Liver (tissue), 9 donors: ENCODE measurements at regions not wholly inside any gene's neighbourhood (a gene's known extent, or its start where the extent isn't known, plus 50 kb on each side); places are given as distances from the start of the nearest gene placed in this dataset. TPM values are rescaled to one million over a fixed set of nuclear protein-coding genes. Genes with fewer than 3 reads are reported as not detected.

Experiments
- DNase-seq: peaks from one replicate; pipeline ENCODE4 v3.0.0-alpha.2; 2017; ENCODE audit warnings: low spot score
- H3K27ac ChIP-seq, 2 donors: one replicate each; pipeline ENCODE4 v1.7.0; 2013; ENCODE audit warnings: inconsistent platforms in 2 of 2, low read length in 2 of 2, control low read depth in 1 of 2, low read depth in 1 of 2, mild to moderate bottlenecking in 1 of 2
- H3K27me3 ChIP-seq, 4 donors: one replicate each; pipeline versions ENCODE4 v1.6.1 to v1.7.0; 2013; ENCODE audit warnings: low read length in 3 of 4, inconsistent platforms in 1 of 4, mild to moderate bottlenecking in 1 of 4, moderate library complexity in 1 of 4; ENCODE audit not compliant: control insufficient read depth in 4 of 4, insufficient read depth in 4 of 4
- H3K36me3 ChIP-seq, 4 donors: one replicate each; pipeline versions ENCODE4 v1.6.1 to v1.7.0; 2013; ENCODE audit warnings: low read length in 3 of 4, mild to moderate bottlenecking in 3 of 4, low read depth in 1 of 4, moderate library complexity in 1 of 4; ENCODE audit not compliant: control insufficient read depth in 4 of 4, insufficient read depth in 3 of 4
- H3K4me1 ChIP-seq, 4 donors: one replicate each; pipeline versions ENCODE4 v1.6.1 to v1.7.0; 2013; ENCODE audit warnings: low read length in 3 of 4, mild to moderate bottlenecking in 3 of 4, moderate library complexity in 1 of 4; ENCODE audit not compliant: control insufficient read depth in 4 of 4, insufficient read depth in 4 of 4
- H3K4me3 ChIP-seq, 3 donors: one replicate each; pipeline versions ENCODE4 v1.6.1 to v1.7.0; 2013; ENCODE audit warnings: low read length in 3 of 3, control low read depth in 1 of 3, low read depth in 1 of 3, mild to moderate bottlenecking in 1 of 3
- H3K9ac ChIP-seq, 2 donors: one replicate each; pipeline ENCODE4 v1.7.0; 2013; ENCODE audit warnings: low read length in 2 of 2, mild to moderate bottlenecking in 2 of 2, moderate library complexity in 2 of 2, control low read depth in 1 of 2, low read depth in 1 of 2
- H3K9me3 ChIP-seq, 4 donors: one replicate each; pipeline versions ENCODE4 v1.6.1 to v1.7.0; 2013; ENCODE audit warnings: low read length in 3 of 4; ENCODE audit not compliant: control insufficient read depth in 4 of 4
- ATF3 ChIP-seq: IDR thresholded peaks from 2 replicates; pipeline ENCODE4 v1.6.1; 2016; ENCODE audit warnings: antibody characterized with exemption
- CTCF ChIP-seq: fragments of 150-350 bp; IDR thresholded peaks from 2 replicates; pipeline ENCODE4 v1.5.1; 2017; ENCODE audit warnings: improper control_type of control experiment, low read depth, low read length; ENCODE audit not compliant: missing input control
- EGR1 ChIP-seq, 2 donors: IDR thresholded peaks; 2 replicates each; pipeline ENCODE4 v1.6.1; 2016 to 2018; ENCODE audit warnings: antibody characterized with exemption in 2 of 2, low read depth in 2 of 2
- FOXA1 ChIP-seq: IDR thresholded peaks from 2 replicates; pipeline ENCODE4 v1.6.1; 2016; ENCODE audit warnings: antibody characterized with exemption
- FOXA2 ChIP-seq: IDR thresholded peaks from 2 replicates; pipeline ENCODE4 v1.6.1; 2016; ENCODE audit warnings: antibody characterized with exemption
- GABPA ChIP-seq, 2 donors: IDR thresholded peaks in 1 of 2; conservative IDR thresholded peaks in 1 of 2; 2 replicates each; pipeline ENCODE4 v1.6.1; 2016; ENCODE audit warnings: antibody characterized with exemption in 2 of 2, mild to moderate bottlenecking in 1 of 2, moderate library complexity in 1 of 2
- HNF4A ChIP-seq, 2 donors: conservative IDR thresholded peaks; 2 replicates each; pipeline ENCODE4 v1.6.1; 2016; ENCODE audit warnings: antibody characterized with exemption in 2 of 2, mild to moderate bottlenecking in 2 of 2
- HNF4G ChIP-seq: IDR thresholded peaks from 2 replicates; pipeline ENCODE4 v1.6.1; 2016; ENCODE audit warnings: antibody characterized with exemption
- JUND ChIP-seq, 2 donors: IDR thresholded peaks; 2 replicates each; pipeline ENCODE4 v1.6.1; 2016; ENCODE audit warnings: antibody characterized with exemption in 2 of 2
- MAX ChIP-seq: IDR thresholded peaks from 2 replicates; pipeline ENCODE4 v1.6.1; 2016; ENCODE audit warnings: antibody characterized with exemption
- NR2F2 ChIP-seq: IDR thresholded peaks from 2 replicates; pipeline ENCODE4 v1.6.1; 2016; ENCODE audit warnings: antibody characterized with exemption
- RAD21 ChIP-seq, 2 donors: IDR thresholded peaks; 2 replicates each; pipeline ENCODE4 v1.6.1; 2016; ENCODE audit warnings: antibody characterized with exemption in 2 of 2, mild to moderate bottlenecking in 2 of 2
- REST ChIP-seq: IDR thresholded peaks from 2 replicates; pipeline ENCODE4 v1.6.1; 2016; ENCODE audit warnings: antibody characterized with exemption, mild to moderate bottlenecking
- RXRA ChIP-seq, 2 donors: IDR thresholded peaks; 2 replicates each; pipeline ENCODE4 v1.6.1; 2017 to 2018; ENCODE audit warnings: antibody characterized with exemption in 2 of 2, mild to moderate bottlenecking in 1 of 2
- SP1 ChIP-seq: IDR thresholded peaks from 2 replicates; pipeline ENCODE4 v1.6.1; 2018; ENCODE audit warnings: antibody characterized with exemption, mild to moderate bottlenecking
- TAF1 ChIP-seq: conservative IDR thresholded peaks from 2 replicates; pipeline ENCODE4 v1.6.1; 2016; ENCODE audit warnings: antibody characterized with exemption, mild to moderate bottlenecking
- YY1 ChIP-seq: IDR thresholded peaks from 2 replicates; pipeline ENCODE4 v1.6.1; 2016; ENCODE audit warnings: antibody characterized with exemption, mild to moderate bottlenecking
- WGBS: extraction: QIAGEN DNeasy Blood & Tissue Kit; methylation state at CpG from one replicate; pipeline ENCODE4 v1.1.7; 2013; 5-methylcytosine and 5-hydroxymethylcytosine counted together
- small RNA-seq: library from RNA; depleted of rRNA; stranded (forward); fragments of <200 nt; gene quantifications from one replicate; pipeline ENCODE3, GENCODE V24; 2014
- donor health status: healthy.
- donor health status: healthy.
- donor health status: healthy.
- donor health status: healthy.
- donor health status: healthy.

DNA sequence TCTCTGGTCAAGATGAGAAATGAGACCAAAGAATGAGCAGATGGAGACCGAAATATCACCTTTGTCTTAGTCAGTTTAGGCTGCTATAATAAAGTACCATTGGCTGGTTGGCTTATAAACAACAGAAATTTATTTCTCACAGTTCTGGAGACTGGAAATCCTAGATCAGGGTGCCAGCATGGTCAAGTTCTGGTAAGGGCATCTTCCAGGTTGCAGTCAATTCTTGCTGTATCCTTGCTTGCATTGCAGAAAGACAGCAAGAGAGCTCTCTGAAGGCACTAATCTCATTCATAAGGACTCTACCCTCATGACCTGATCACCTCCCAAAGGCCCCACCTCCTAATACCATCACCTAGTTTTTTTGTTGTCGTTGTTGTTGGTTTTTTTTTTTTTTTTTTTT lies 52.7 kb upstream of the MKLN1 start (continued):
- TF ChIP-seq RAD21 (IDR thresholded peaks at IDR 0.05), result no peak

- TF ChIP-seq GABPA (IDR thresholded peaks at IDR 0.05 in 1 of 2, conservative IDR thresholded peaks at IDR 0.05 in 1 of 2) (no peak), EGR1 (IDR thresholded peaks at IDR 0.05; ENCODE audit: low read depth in 2 of 2) (no peak), YY1 (no peak), FOXA1 (no peak), RAD21 (IDR thresholded peaks at IDR 0.05) (no peak), FOXA2 (no peak), JUND (IDR thresholded peaks at IDR 0.05) (no peak), RXRA (IDR thresholded peaks at IDR 0.05) (no peak), SP1 (no peak)
- WGBS, result 93% methylated on average over 5 of the region's 5 CpGs
Measured at GRCh38 chr7:131276190-131276589, 51.5 kb upstream of the MKLN1 start.

DNA sequence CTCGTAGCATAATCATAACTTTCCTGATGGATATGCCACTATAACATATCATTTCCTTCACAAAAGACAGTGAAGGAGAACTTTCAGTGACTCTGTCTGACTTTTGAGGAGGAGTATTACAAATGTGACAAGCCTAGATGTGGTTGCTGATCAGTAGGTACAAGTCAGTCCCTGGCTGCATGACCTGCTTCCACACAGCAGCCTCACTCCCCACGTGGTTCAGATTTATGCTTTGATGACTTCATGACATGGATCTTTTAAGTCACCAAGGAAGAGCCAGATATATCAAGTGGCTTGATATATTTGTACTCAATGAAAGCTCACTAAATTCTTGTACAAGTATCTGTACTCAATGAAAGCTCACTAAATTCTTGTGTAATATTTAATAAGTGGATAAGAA lies 50.9 kb upstream of the MKLN1 start:
- Histone ChIP-seq H3K27me3 (no peaks in the 10 kb centered on the region), H3K9ac (no peak overlapping the region)
- TF ChIP-seq RXRA (IDR thresholded peaks at IDR 0.05) (no peak), MAX (no peak), JUND (IDR thresholded peaks at IDR 0.05) (no peak), HNF4A (conservative IDR thresholded peaks at IDR 0.05) (no peak), RAD21 (IDR thresholded peaks at IDR 0.05) (no peak), NR2F2 (no peak), FOXA1 (no peak), HNF4G (no peak), EGR1 (IDR thresholded peaks at IDR 0.05; ENCODE audit: low read depth in 2 of 2) (no peak), TAF1 (no peak), CTCF (no peak), ATF3 (no peak), GABPA (IDR thresholded peaks at IDR 0.05 in 1 of 2, conservative IDR thresholded peaks at IDR 0.05 in 1 of 2) (no peak), REST (no peak)

More at GRCh38 chr7:131276190-131276589, 51.5 kb upstream of the MKLN1 start:
- DNase-seq, result no peak
- Histone ChIP-seq H3K27me3 (no peaks in the 10 kb centered on the region), H3K36me3 (no peaks in the 10 kb centered on the region), H3K9me3 (peaks cover 0 to 3% (median 0%) of the 10 kb centered on the region in 4 donors), H3K4me3 (no peak overlapping the region), H3K4me1 (peaks cover 0 to 1% (median 0%) of the 10 kb centered on the region in 4 donors), H3K27ac (no peak overlapping the region), H3K9ac (no peak overlapping the region)

More for the DNA sequence above, 50.9 kb upstream of the MKLN1 start:
- Histone ChIP-seq H3K9me3 (peaks cover 0 to 3% (median 0%) of the 10 kb centered on the region in 4 donors), H3K4me1 (peaks cover 0 to 1% (median 0%) of the 10 kb centered on the region in 4 donors), H3K36me3 (no peaks in the 10 kb centered on the region), H3K4me3 (no peak overlapping the region), H3K27ac (no peak overlapping the region)
- 82% methylated on average over 2 of the region's 2 CpGs for WGBS
- no peak for DNase-seq

Small RNA genes lying in the stretch of these regions (small RNA-seq; reads per million reads assigned to genes)
- gene AC016831.3, result not detected
- not detected for gene RNU6-1010P
